ENCODE measurements at regions not wholly inside any gene's neighbourhood (a gene's known extent, or its start where the extent isn't known, plus 50 kb on each side); places are given as distances from the start of the nearest gene placed in this dataset.
"Not testable (repeated sequence)": the region's sequence is repeated elsewhere in the genome, so short reads cannot be mapped to it uniquely, and the experiment has no call there.

DNA sequence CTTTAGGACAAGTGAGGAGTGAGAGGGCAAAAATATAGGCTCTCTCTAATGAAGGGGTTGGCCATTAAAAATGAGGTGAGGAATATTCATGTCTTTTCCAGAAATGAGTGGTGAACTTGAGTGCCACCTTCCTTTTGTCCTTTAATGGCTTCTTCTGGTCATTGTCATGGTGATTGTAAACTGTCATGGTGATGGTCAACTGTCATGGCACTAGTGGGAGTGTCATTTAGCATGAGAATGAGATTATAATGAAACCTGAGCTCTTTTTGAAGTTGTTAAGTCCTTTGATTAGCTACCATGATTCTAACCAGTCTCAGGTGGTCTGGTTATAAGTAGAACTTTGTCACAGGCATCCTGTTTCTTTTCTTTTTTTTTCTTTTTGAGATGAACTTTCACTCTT lies 524.4 kb downstream of the NEBL start:
- DNase-seq (ENCODE audit: low read depth, low spot score), result peak; percentile 43
- Histone ChIP-seq H3K36me3 (ENCODE audit: control insufficient read depth, insufficient read depth, low read length) (no peaks in the 10 kb centered on the region), H3K4me1 (ENCODE audit: control insufficient read depth, insufficient read depth, low read length) (no peaks in the 10 kb centered on the region; the same call in 1 of the 2 replicates), H3K27me3 (ENCODE audit: control insufficient read depth, insufficient read depth, low read length) (no peaks in the 10 kb centered on the region), H3K4me3 (ENCODE audit: low read length) (no peak overlapping the region), H3K27ac (ENCODE audit: low read length) (no peak overlapping the region), H3K9me3 (ENCODE audit: control insufficient read depth, insufficient read depth, low read length) (no peaks in the 10 kb centered on the region)

DNA sequence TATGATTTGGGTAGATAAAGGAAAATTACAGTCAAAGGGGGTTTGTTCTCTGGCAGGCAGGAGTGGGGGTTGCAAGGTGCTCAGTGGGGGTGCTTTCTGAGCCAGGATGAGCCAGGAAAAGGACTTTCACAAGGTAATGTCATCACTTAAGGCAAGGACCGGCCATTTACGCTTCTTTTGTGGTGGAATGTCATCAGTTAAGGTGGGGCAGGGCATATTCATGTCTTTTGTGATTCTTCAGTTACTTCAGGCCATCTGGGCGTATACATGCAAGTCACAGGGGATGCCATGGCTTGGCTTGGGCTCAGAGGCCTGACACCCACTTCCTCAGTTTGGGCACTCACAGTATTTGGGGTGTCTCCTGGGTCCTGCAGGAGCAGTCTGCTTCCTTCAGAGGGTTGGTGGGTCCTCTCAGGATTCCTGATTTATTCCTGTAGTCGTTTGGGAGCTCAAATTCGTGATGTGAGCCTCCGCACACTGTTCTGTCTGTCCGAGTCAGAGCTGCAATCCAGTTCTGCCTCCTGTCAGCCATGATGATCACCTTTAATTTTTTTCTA lies 526.1 kb downstream of the NEBL start:
- H3K4me1 ChIP-seq (ENCODE audit: control insufficient read depth, insufficient read depth, low read length); H3K9me3 ChIP-seq (ENCODE audit: control insufficient read depth, insufficient read depth, low read length); H3K4me3 ChIP-seq (ENCODE audit: low read length); H3K36me3 ChIP-seq (ENCODE audit: control insufficient read depth, insufficient read depth, low read length); H3K27me3 ChIP-seq (ENCODE audit: control insufficient read depth, insufficient read depth, low read length): not testable (repeated sequence)
- peak overlapping the region; percentile 71 for H3K27ac ChIP-seq (ENCODE audit: low read length)
- peak; percentile 37 for DNase-seq (ENCODE audit: low read depth, low spot score)
- WGBS (ENCODE audit: insufficient coverage, insufficient read length), result no CpG with 5 or more reads among the region's 7 CpGs

DNA sequence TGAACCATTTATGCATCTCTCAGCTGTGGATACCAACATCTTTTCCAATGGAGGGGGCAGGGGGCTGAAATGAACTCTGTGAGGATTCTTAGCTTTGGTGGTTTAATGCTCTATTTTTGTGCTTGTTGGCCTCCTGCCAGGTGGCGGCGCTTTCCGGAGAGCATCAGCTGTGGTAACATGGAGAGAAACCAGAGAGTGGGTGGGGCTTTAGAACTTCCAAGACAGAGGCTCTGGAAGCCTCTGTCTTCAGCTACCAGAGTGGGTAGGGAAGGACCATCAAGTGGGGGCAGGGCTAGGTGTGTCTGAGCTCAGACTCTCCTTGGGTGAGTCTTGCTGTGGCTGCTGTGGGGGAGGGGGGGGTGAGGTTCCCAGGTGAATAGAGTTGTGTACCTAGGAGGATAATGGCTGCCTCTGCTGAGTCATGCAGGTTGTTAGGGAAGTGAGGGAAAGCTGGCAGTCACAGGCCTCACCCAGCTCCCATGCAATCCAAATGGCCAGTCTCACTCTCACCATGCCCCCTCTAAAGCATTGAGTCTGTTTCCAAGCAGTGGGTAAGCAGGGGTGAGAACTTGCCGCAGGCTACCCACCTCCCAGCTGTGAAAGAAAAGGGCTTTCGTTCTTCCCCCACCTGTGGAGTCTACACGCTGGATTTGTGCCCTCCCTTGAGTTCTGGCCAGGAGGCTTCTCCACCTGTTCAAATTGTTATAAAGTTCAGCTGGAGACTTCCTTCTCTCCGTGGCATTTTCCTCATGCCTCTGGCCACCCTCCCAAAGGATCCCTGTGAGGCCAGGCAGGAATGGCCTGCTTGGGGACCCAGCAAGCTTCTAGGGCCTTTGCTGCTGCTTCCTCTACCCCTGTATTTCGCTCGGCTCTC lies 527.0 kb downstream of the NEBL start:
- no peaks in the 10 kb centered on the region for H3K9me3 ChIP-seq (ENCODE audit: control insufficient read depth, insufficient read depth, low read length)
- H3K27ac ChIP-seq (ENCODE audit: low read length), result peak overlapping the region; percentile 71
- no peaks in the 10 kb centered on the region; the same call in 1 of the 2 replicates for H3K4me1 ChIP-seq (ENCODE audit: control insufficient read depth, insufficient read depth, low read length)
- no peaks in the 10 kb centered on the region for H3K36me3 ChIP-seq (ENCODE audit: control insufficient read depth, insufficient read depth, low read length)
- no peaks in the 10 kb centered on the region for H3K27me3 ChIP-seq (ENCODE audit: control insufficient read depth, insufficient read depth, low read length)
- no peak overlapping the region; the same call in 1 of the 2 replicates for H3K4me3 ChIP-seq (ENCODE audit: low read length)
- DNase-seq (ENCODE audit: low read depth, low spot score), result peak; percentile 72
- no CpG with 5 or more reads among the region's 9 CpGs for WGBS (ENCODE audit: insufficient coverage, insufficient read length)

DNA sequence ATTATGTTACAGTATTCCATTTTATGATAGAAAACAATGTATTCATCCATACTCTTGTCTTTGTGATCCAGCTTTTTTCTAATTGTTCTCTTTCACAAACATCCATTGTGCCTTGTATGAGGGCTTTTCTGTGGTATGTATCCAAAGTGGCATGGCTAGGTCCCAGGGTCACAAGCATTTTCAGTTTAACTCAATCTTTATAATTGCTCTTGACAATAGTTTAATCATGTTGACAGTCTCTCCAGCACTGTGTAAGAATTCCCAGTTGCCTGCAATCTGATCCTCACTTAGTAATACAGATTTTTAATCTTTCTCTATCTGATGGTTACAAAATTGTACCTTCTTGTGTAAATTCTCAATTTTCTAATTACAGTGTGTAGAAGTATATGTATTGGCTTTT lies 533.4 kb downstream of the NEBL start:
- H3K4me3 ChIP-seq (ENCODE audit: low read length), result no peak overlapping the region
- no peak overlapping the region for H3K27ac ChIP-seq (ENCODE audit: low read length)
- 0 out of 2 replicates have a peak, but pooled peaks cover 1% of the 10 kb centered on the region for H3K9me3 ChIP-seq (ENCODE audit: control insufficient read depth, insufficient read depth, low read length)
- H3K36me3 ChIP-seq (ENCODE audit: control insufficient read depth, insufficient read depth, low read length), result no peaks in the 10 kb centered on the region
- no peaks in the 10 kb centered on the region for H3K4me1 ChIP-seq (ENCODE audit: control insufficient read depth, insufficient read depth, low read length)
- H3K27me3 ChIP-seq (ENCODE audit: control insufficient read depth, insufficient read depth, low read length), result no peaks in the 10 kb centered on the region
- DNase-seq (ENCODE audit: low read depth, low spot score), result no peak

DNA sequence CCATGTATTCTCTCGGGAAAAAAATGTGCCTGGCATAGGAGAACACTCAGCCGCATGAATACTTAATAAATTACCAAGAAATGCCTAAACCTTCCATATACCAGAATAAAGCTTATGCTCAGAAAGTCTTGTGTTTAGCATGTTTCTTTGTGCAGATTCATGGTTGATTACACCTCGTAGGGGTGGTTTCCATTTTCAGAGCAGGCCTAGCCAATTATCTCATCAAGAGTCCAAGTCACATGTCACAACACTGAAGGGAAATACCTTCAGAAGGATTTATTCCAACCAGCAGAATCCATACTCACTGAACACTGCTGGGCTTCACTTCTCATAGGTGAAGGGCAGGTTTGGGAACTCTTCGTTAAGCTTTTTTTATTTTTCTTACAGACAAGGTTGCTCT lies 539.7 kb downstream of the PLXDC2 start:
- DNase-seq (ENCODE audit: low read depth, low spot score), result no peak
- no CpG with 5 or more reads among the region's 4 CpGs for WGBS (ENCODE audit: insufficient coverage, insufficient read length)
- Histone ChIP-seq H3K4me3 (ENCODE audit: low read length) (no peak overlapping the region), H3K9me3 (ENCODE audit: control insufficient read depth, insufficient read depth, low read length) (no peaks in the 10 kb centered on the region), H3K27ac (ENCODE audit: low read length) (no peak overlapping the region), H3K4me1 (ENCODE audit: control insufficient read depth, insufficient read depth, low read length) (no peaks in the 10 kb centered on the region), H3K36me3 (ENCODE audit: control insufficient read depth, insufficient read depth, low read length) (no peaks in the 10 kb centered on the region), H3K27me3 (ENCODE audit: control insufficient read depth, insufficient read depth, low read length) (no peaks in the 10 kb centered on the region)

DNA sequence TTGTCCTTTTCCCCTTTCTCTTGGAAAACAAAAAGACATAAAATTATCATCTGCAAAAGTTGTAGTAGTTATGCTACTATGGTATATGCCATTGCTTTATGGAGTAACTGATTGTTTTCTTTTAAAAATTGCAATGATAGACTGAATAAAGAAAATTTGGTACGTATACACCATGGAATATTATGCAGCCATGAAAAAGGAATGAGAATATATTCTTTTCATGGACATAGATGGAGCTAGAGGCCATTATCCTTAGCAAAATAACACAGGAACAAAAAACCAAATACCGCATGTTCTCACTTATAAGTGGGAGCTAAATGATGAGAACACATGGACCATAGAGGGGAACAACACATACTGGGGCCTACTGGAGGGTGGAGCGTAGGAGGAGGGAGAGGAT lies 538.8 kb downstream of the PLXDC2 start:
- WGBS (ENCODE audit: insufficient coverage, insufficient read length), result no CpG with 5 or more reads among the region's 3 CpGs

DNA sequence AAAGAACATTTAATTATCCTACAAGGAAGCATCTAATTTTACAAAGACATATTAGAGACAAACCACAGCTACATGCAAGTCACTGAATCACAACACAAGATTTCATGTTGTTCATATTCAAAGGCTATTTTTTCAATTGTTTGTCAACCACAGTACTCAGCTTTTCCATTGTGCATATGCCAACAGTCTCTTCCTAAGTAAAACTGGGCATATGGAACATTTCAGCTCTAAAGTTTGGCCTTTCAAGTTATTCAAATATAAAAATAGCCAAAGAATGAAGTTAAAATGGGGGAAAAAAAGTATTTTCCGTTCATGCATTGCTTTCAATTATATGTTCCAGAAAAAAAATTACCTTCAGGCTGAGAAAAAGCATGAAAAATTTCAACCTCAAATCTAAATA lies 537.9 kb downstream of the PLXDC2 start:
- WGBS (ENCODE audit: insufficient coverage, insufficient read length), result no CpG with 5 or more reads among the region's 1 CpG
- no peak for DNase-seq (ENCODE audit: low read depth, low spot score)
- Histone ChIP-seq H3K4me3 (ENCODE audit: low read length) (no peak overlapping the region), H3K4me1 (ENCODE audit: control insufficient read depth, insufficient read depth, low read length) (no peaks in the 10 kb centered on the region), H3K9me3 (ENCODE audit: control insufficient read depth, insufficient read depth, low read length) (no peaks in the 10 kb centered on the region), H3K27ac (ENCODE audit: low read length) (no peak overlapping the region), H3K36me3 (ENCODE audit: control insufficient read depth, insufficient read depth, low read length) (no peaks in the 10 kb centered on the region), H3K27me3 (ENCODE audit: control insufficient read depth, insufficient read depth, low read length) (no peaks in the 10 kb centered on the region)

More for the DNA sequence above, 538.8 kb downstream of the PLXDC2 start:
- DNase-seq (ENCODE audit: low read depth, low spot score), result no peak
- no peak overlapping the region for H3K4me3 ChIP-seq (ENCODE audit: low read length)
- H3K27ac ChIP-seq (ENCODE audit: low read length), result no peak overlapping the region
- H3K9me3 ChIP-seq (ENCODE audit: control insufficient read depth, insufficient read depth, low read length), result no peaks in the 10 kb centered on the region
- no peaks in the 10 kb centered on the region for H3K4me1 ChIP-seq (ENCODE audit: control insufficient read depth, insufficient read depth, low read length)
- H3K27me3 ChIP-seq (ENCODE audit: control insufficient read depth, insufficient read depth, low read length), result no peaks in the 10 kb centered on the region
- H3K36me3 ChIP-seq (ENCODE audit: control insufficient read depth, insufficient read depth, low read length), result no peaks in the 10 kb centered on the region

DNA sequence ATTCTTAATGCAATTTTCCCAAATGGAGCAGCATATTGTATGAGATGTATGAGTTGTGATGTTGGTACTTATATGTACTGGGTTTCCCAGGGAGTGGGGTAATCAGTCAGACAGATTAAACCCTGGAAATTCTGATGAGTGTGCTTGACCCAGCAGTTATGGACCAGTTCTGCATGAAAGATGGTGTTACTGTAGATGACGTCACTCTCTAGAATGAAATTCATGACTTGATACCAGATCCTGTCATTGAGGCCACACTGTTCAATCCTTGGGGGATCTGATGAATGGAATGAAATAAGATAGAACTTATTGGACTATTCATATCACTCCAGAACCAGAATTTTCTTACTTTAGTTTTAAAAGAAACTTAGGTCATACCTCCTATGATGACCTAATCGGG lies 534.3 kb downstream of the PLXDC2 start:
- H3K9me3 ChIP-seq (ENCODE audit: control insufficient read depth, insufficient read depth, low read length), result no peaks in the 10 kb centered on the region
- H3K27ac ChIP-seq (ENCODE audit: low read length), result no peak overlapping the region
- no peak for DNase-seq (ENCODE audit: low read depth, low spot score)
- no peaks in the 10 kb centered on the region for H3K4me1 ChIP-seq (ENCODE audit: control insufficient read depth, insufficient read depth, low read length)
- H3K27me3 ChIP-seq (ENCODE audit: control insufficient read depth, insufficient read depth, low read length), result no peaks in the 10 kb centered on the region
- no peak overlapping the region for H3K4me3 ChIP-seq (ENCODE audit: low read length)
- WGBS (ENCODE audit: insufficient coverage, insufficient read length), result no CpG with 5 or more reads among the region's 2 CpGs
- no peaks in the 10 kb centered on the region for H3K36me3 ChIP-seq (ENCODE audit: control insufficient read depth, insufficient read depth, low read length)

DNA sequence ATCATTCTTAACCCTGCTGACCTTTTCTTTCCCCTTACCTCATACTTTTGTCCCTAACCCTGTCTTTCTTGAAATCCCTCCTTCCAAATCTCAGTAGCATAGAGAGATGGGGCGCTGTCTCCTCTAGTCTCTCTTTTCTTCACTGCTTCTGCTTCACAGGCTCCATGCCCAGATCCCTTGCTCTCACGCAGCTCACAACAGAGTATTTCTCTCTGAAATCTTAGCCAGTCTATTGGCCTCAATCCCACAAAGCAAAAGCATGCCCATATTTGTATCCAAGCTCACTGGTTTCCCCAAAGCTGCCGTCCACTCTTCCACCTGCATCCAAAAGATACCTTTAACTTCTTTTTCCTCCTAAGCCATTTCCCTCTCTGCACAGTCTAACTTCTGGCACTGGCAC lies 526.8 kb downstream of the PLXDC2 start:
- WGBS (ENCODE audit: insufficient coverage, insufficient read length), result no CpG with 5 or more reads among the region's 3 CpGs
- Histone ChIP-seq H3K4me3 (ENCODE audit: low read length) (no peak overlapping the region), H3K9me3 (ENCODE audit: control insufficient read depth, insufficient read depth, low read length) (no peaks in the 10 kb centered on the region), H3K27ac (ENCODE audit: low read length) (no peak overlapping the region), H3K27me3 (ENCODE audit: control insufficient read depth, insufficient read depth, low read length) (no peaks in the 10 kb centered on the region), H3K36me3 (ENCODE audit: control insufficient read depth, insufficient read depth, low read length) (no peaks in the 10 kb centered on the region), H3K4me1 (ENCODE audit: control insufficient read depth, insufficient read depth, low read length) (no peaks in the 10 kb centered on the region)
- DNase-seq (ENCODE audit: low read depth, low spot score), result no peak
